HCT116 (cell line): ENCODE measurements at regions not wholly inside any gene's neighbourhood (a gene's known extent, or its start where the extent isn't known, plus 50 kb on each side); places are given as distances from the start of the nearest gene placed in this dataset.

Experiments used
- CEBPB ChIP-seq: IDR thresholded peaks from 2 replicates; pipeline ENCODE4 v1.6.1; 2012; ENCODE audit warnings: low read depth
- ELF1 ChIP-seq: IDR thresholded peaks from 2 replicates; pipeline ENCODE4 v1.6.1; 2012; ENCODE audit warnings: low read depth, borderline replicate concordance
- EZH2 ChIP-seq: fragments of 200-600 bp; sonication (generic); IDR thresholded peaks from 2 replicates; pipeline ENCODE4 v1.6.1; 2017; ENCODE audit warnings: antibody characterized with exemption, mixed run types
- EZH2phosphoT487 ChIP-seq: fragments of 200-600 bp; IDR thresholded peaks from 2 replicates; pipeline ENCODE4 v1.6.1; 2018; ENCODE audit warnings: antibody characterized with exemption, borderline replicate concordance
- JUND ChIP-seq: IDR thresholded peaks from 2 replicates; pipeline ENCODE4 v1.6.1; 2012
- POLR2A ChIP-seq: IDR thresholded peaks from 2 replicates; pipeline ENCODE4 v1.7.0; 2011; ENCODE audit warnings: borderline replicate concordance; ENCODE audit not compliant: insufficient read depth, insufficient read length; ENCODE audit errors: extremely low read depth
- POLR2AphosphoS5 ChIP-seq: IDR thresholded peaks from 2 replicates; pipeline ENCODE4 v1.6.1; 2011; ENCODE audit warnings: mild to moderate bottlenecking, low read depth, low read length, moderate library complexity
- YY1 ChIP-seq: IDR thresholded peaks from 2 replicates; pipeline ENCODE4 v1.6.1; 2011; ENCODE audit warnings: low read length, low read depth, moderate library complexity, mild to moderate bottlenecking; ENCODE audit not compliant: insufficient replicate concordance; ENCODE audit errors: extremely low read depth
- ZNF274 ChIP-seq: fragments of 200-500 bp; sonication (Bioruptor generic); IDR thresholded peaks from 2 replicates; pipeline ENCODE4 v1.6.1; 2014; ENCODE audit warnings: mild to moderate bottlenecking, low read depth, low read length, inconsistent platforms
- TF ChIP-seq, protein P1 (sequence below), 3 experiments: fragments of 200-600 bp in 1 of 3; sonication (generic) in 1 of 3; IDR thresholded peaks in 2 of 3; conservative IDR thresholded peaks in 1 of 3; 2 replicates each; pipeline ENCODE4 v1.5.1; 2012 to 2017; ENCODE audit warnings: low read depth in 2 of 3, low read length in 2 of 3, antibody characterized with exemption in 1 of 3, borderline replicate concordance in 1 of 3, control low read depth in 1 of 3, mild to moderate bottlenecking in 1 of 3, mixed read lengths in 1 of 3, mixed run types in 1 of 3, moderate library complexity in 1 of 3; ENCODE audit not compliant: insufficient read depth in 1 of 3

- TF ChIP-seq, protein P1, sequence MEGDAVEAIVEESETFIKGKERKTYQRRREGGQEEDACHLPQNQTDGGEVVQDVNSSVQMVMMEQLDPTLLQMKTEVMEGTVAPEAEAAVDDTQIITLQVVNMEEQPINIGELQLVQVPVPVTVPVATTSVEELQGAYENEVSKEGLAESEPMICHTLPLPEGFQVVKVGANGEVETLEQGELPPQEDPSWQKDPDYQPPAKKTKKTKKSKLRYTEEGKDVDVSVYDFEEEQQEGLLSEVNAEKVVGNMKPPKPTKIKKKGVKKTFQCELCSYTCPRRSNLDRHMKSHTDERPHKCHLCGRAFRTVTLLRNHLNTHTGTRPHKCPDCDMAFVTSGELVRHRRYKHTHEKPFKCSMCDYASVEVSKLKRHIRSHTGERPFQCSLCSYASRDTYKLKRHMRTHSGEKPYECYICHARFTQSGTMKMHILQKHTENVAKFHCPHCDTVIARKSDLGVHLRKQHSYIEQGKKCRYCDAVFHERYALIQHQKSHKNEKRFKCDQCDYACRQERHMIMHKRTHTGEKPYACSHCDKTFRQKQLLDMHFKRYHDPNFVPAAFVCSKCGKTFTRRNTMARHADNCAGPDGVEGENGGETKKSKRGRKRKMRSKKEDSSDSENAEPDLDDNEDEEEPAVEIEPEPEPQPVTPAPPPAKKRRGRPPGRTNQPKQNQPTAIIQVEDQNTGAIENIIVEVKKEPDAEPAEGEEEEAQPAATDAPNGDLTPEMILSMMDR (IDR thresholded peaks at IDR 0.05 in 2 of 3, conservative IDR thresholded peaks at IDR 0.05 in 1 of 3; ENCODE audit: borderline replicate concordance in 1 of 3, insufficient read depth in 1 of 3, low read depth in 2 of 3, low read length in 2 of 3), result no peak
- TF ChIP-seq EZH2 (no peak), POLR2A (no peak), CEBPB (no peak), POLR2AphosphoS5 (no peak), ELF1 (no peak), YY1 (no peak), JUND (no peak), EZH2phosphoT487 (no peak), ZNF274 (no peak)
Measured at GRCh38 chr6:84905823-84906222, 141.4 kb upstream of the TBX18 start.
